Liver (tissue), 8 donors: ENCODE measurements at regions not wholly inside any gene's neighbourhood (a gene's known extent, or its start where the extent isn't known, plus 50 kb on each side); places are given as distances from the start of the nearest gene placed in this dataset.

Source experiments
- DNase-seq: peaks from one replicate; pipeline ENCODE4 v3.0.0-alpha.2; 2017; ENCODE audit warnings: low spot score
- H3K27ac ChIP-seq, 2 donors: one replicate each; pipeline ENCODE4 v1.7.0; 2013; ENCODE audit warnings: inconsistent platforms in 2 of 2, low read length in 2 of 2, control low read depth in 1 of 2, low read depth in 1 of 2, mild to moderate bottlenecking in 1 of 2
- H3K27me3 ChIP-seq, 4 donors: one replicate each; pipeline versions ENCODE4 v1.6.1 to v1.7.0; 2013; ENCODE audit warnings: low read length in 3 of 4, inconsistent platforms in 1 of 4, mild to moderate bottlenecking in 1 of 4, moderate library complexity in 1 of 4; ENCODE audit not compliant: control insufficient read depth in 4 of 4, insufficient read depth in 4 of 4
- H3K36me3 ChIP-seq, 4 donors: one replicate each; pipeline versions ENCODE4 v1.6.1 to v1.7.0; 2013; ENCODE audit warnings: low read length in 3 of 4, mild to moderate bottlenecking in 3 of 4, low read depth in 1 of 4, moderate library complexity in 1 of 4; ENCODE audit not compliant: control insufficient read depth in 4 of 4, insufficient read depth in 3 of 4
- H3K4me1 ChIP-seq, 4 donors: one replicate each; pipeline versions ENCODE4 v1.6.1 to v1.7.0; 2013; ENCODE audit warnings: low read length in 3 of 4, mild to moderate bottlenecking in 3 of 4, moderate library complexity in 1 of 4; ENCODE audit not compliant: control insufficient read depth in 4 of 4, insufficient read depth in 4 of 4
- H3K4me3 ChIP-seq, 3 donors: one replicate each; pipeline versions ENCODE4 v1.6.1 to v1.7.0; 2013; ENCODE audit warnings: low read length in 3 of 3, control low read depth in 1 of 3, low read depth in 1 of 3, mild to moderate bottlenecking in 1 of 3
- H3K9ac ChIP-seq, 2 donors: one replicate each; pipeline ENCODE4 v1.7.0; 2013; ENCODE audit warnings: low read length in 2 of 2, mild to moderate bottlenecking in 2 of 2, moderate library complexity in 2 of 2, control low read depth in 1 of 2, low read depth in 1 of 2
- H3K9me3 ChIP-seq, 4 donors: one replicate each; pipeline versions ENCODE4 v1.6.1 to v1.7.0; 2013; ENCODE audit warnings: low read length in 3 of 4; ENCODE audit not compliant: control insufficient read depth in 4 of 4
- ATF3 ChIP-seq: IDR thresholded peaks from 2 replicates; pipeline ENCODE4 v1.6.1; 2016; ENCODE audit warnings: antibody characterized with exemption
- EGR1 ChIP-seq, 2 donors: IDR thresholded peaks; 2 replicates each; pipeline ENCODE4 v1.6.1; 2016 to 2018; ENCODE audit warnings: antibody characterized with exemption in 2 of 2, low read depth in 2 of 2
- FOXA1 ChIP-seq: IDR thresholded peaks from 2 replicates; pipeline ENCODE4 v1.6.1; 2016; ENCODE audit warnings: antibody characterized with exemption
- FOXA2 ChIP-seq: IDR thresholded peaks from 2 replicates; pipeline ENCODE4 v1.6.1; 2016; ENCODE audit warnings: antibody characterized with exemption
- GABPA ChIP-seq, 2 donors: IDR thresholded peaks in 1 of 2; conservative IDR thresholded peaks in 1 of 2; 2 replicates each; pipeline ENCODE4 v1.6.1; 2016; ENCODE audit warnings: antibody characterized with exemption in 2 of 2, mild to moderate bottlenecking in 1 of 2, moderate library complexity in 1 of 2
- HNF4G ChIP-seq: IDR thresholded peaks from 2 replicates; pipeline ENCODE4 v1.6.1; 2016; ENCODE audit warnings: antibody characterized with exemption
- JUND ChIP-seq, 2 donors: IDR thresholded peaks; 2 replicates each; pipeline ENCODE4 v1.6.1; 2016; ENCODE audit warnings: antibody characterized with exemption in 2 of 2
- NR2F2 ChIP-seq: IDR thresholded peaks from 2 replicates; pipeline ENCODE4 v1.6.1; 2016; ENCODE audit warnings: antibody characterized with exemption
- RAD21 ChIP-seq, 2 donors: IDR thresholded peaks; 2 replicates each; pipeline ENCODE4 v1.6.1; 2016; ENCODE audit warnings: antibody characterized with exemption in 2 of 2, mild to moderate bottlenecking in 2 of 2
- SP1 ChIP-seq: IDR thresholded peaks from 2 replicates; pipeline ENCODE4 v1.6.1; 2018; ENCODE audit warnings: antibody characterized with exemption, mild to moderate bottlenecking
- TAF1 ChIP-seq: conservative IDR thresholded peaks from 2 replicates; pipeline ENCODE4 v1.6.1; 2016; ENCODE audit warnings: antibody characterized with exemption, mild to moderate bottlenecking
- YY1 ChIP-seq: IDR thresholded peaks from 2 replicates; pipeline ENCODE4 v1.6.1; 2016; ENCODE audit warnings: antibody characterized with exemption, mild to moderate bottlenecking
- WGBS: extraction: QIAGEN DNeasy Blood & Tissue Kit; methylation state at CpG from one replicate; pipeline ENCODE4 v1.1.7; 2013; 5-methylcytosine and 5-hydroxymethylcytosine counted together
- TF ChIP-seq, protein P1 (sequence below): IDR thresholded peaks from 2 replicates; pipeline ENCODE4 v1.6.1; 2016; ENCODE audit warnings: antibody characterized with exemption
- TF ChIP-seq, protein P2 (sequence below): fragments of 150-350 bp; IDR thresholded peaks from 2 replicates; pipeline ENCODE4 v1.5.1; 2017; ENCODE audit warnings: improper control_type of control experiment, low read depth, low read length; ENCODE audit not compliant: missing input control
- TF ChIP-seq, protein P3 (sequence below): IDR thresholded peaks from 2 replicates; pipeline ENCODE4 v1.6.1; 2016; ENCODE audit warnings: antibody characterized with exemption
- TF ChIP-seq, protein P4 (sequence below): IDR thresholded peaks from 2 replicates; pipeline ENCODE4 v1.6.1; 2016; ENCODE audit warnings: antibody characterized with exemption, mild to moderate bottlenecking
- donor health status: healthy.
- donor health status: healthy.
- donor health status: healthy.
- donor health status: healthy.
- donor health status: healthy.

DNA sequence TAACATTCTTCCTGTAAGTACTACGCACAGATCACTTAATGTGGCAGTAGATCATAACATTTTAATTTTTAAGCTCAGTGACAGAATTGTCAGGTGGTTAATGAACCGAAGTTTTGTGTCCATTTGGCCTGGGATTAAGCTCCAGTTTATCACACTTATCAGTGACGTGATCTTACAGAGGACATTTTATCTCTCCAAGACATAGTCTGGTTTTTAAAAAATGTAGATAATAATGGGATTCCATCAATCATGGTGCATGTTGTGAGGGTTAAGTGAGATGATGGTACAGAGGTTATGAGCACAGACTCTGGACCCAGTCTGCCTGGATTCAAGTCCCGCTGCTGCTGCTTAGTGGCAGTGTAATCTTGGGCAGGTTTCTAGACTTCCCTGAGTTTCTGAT lies 66.0 kb upstream of the ZFAND5 start (continued):
- TF ChIP-seq, protein P1, sequence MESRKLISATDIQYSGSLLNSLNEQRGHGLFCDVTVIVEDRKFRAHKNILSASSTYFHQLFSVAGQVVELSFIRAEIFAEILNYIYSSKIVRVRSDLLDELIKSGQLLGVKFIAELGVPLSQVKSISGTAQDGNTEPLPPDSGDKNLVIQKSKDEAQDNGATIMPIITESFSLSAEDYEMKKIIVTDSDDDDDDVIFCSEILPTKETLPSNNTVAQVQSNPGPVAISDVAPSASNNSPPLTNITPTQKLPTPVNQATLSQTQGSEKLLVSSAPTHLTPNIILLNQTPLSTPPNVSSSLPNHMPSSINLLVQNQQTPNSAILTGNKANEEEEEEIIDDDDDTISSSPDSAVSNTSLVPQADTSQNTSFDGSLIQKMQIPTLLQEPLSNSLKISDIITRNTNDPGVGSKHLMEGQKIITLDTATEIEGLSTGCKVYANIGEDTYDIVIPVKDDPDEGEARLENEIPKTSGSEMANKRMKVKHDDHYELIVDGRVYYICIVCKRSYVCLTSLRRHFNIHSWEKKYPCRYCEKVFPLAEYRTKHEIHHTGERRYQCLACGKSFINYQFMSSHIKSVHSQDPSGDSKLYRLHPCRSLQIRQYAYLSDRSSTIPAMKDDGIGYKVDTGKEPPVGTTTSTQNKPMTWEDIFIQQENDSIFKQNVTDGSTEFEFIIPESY = no peak
- TF ChIP-seq EGR1 (IDR thresholded peaks at IDR 0.05; ENCODE audit: low read depth in 2 of 2) = no peak
- TF ChIP-seq, protein P2, sequence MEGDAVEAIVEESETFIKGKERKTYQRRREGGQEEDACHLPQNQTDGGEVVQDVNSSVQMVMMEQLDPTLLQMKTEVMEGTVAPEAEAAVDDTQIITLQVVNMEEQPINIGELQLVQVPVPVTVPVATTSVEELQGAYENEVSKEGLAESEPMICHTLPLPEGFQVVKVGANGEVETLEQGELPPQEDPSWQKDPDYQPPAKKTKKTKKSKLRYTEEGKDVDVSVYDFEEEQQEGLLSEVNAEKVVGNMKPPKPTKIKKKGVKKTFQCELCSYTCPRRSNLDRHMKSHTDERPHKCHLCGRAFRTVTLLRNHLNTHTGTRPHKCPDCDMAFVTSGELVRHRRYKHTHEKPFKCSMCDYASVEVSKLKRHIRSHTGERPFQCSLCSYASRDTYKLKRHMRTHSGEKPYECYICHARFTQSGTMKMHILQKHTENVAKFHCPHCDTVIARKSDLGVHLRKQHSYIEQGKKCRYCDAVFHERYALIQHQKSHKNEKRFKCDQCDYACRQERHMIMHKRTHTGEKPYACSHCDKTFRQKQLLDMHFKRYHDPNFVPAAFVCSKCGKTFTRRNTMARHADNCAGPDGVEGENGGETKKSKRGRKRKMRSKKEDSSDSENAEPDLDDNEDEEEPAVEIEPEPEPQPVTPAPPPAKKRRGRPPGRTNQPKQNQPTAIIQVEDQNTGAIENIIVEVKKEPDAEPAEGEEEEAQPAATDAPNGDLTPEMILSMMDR = no peak
- TF ChIP-seq YY1 = no peak
- TF ChIP-seq FOXA1 = no peak

GRCh38 chr9:72428329-72428728 lies 63.3 kb upstream of the ZFAND5 start:
- Histone ChIP-seq H3K9ac (no peak overlapping the region), H3K4me3 (no peak overlapping the region), H3K4me1 (peaks cover 0 to 2% (median 0%) of the 10 kb centered on the region in 4 donors), H3K27ac (no peak overlapping the region), H3K27me3 (no peaks in the 10 kb centered on the region), H3K9me3 (no peaks in the 10 kb centered on the region), H3K36me3 (no peaks in the 10 kb centered on the region)
- TF ChIP-seq ATF3 = no peak
- DNase-seq = no peak
- WGBS = 62% methylated on average over 1 of the region's 1 CpG

- Histone ChIP-seq H3K9ac (no peak overlapping the region), H3K27ac (no peak overlapping the region), H3K36me3 (no peaks in the 10 kb centered on the region), H3K4me1 (peaks cover 0 to 2% (median 0%) of the 10 kb centered on the region in 4 donors), H3K9me3 (no peaks in the 10 kb centered on the region), H3K4me3 (no peak overlapping the region), H3K27me3 (no peaks in the 10 kb centered on the region)
- no peak for DNase-seq
- TF ChIP-seq YY1 = no peak
- WGBS = 93% methylated on average over 1 of the region's 1 CpG
Observed at GRCh38 chr9:72427801-72428200, 62.8 kb upstream of the ZFAND5 start.

DNA sequence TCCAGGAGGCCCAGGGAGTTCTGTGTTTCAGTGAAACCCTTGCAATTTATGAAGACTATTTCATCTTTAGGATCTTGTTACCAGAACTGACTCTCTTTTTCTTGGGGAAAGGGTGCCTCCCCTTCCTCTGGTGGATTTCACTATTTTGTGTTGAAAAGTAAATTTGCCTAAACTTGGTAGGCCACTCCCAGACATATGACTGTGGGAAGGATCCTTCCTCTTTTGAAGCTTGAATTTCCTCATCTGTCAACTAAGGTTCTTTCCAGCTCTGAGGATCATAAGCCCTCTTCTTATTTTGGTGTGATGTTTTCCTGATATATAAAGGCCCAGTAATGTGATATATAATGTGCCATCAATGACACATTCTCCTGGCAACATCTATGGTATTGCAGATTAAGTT lies 59.1 kb upstream of the ZFAND5 start:
- no peak overlapping the region for H3K9ac ChIP-seq
- no peaks in the 10 kb centered on the region for H3K9me3 ChIP-seq
- DNase-seq = no peak
- no peaks in the 10 kb centered on the region for H3K36me3 ChIP-seq
- H3K4me3 ChIP-seq = no peak overlapping the region
- no peaks in the 10 kb centered on the region for H3K27me3 ChIP-seq
- TF ChIP-seq, protein P3, sequence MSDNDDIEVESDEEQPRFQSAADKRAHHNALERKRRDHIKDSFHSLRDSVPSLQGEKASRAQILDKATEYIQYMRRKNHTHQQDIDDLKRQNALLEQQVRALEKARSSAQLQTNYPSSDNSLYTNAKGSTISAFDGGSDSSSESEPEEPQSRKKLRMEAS = no peak
- TF ChIP-seq TAF1 = no peak
- no peak for TF ChIP-seq JUND (IDR thresholded peaks at IDR 0.05)
- no peak for TF ChIP-seq NR2F2
- TF ChIP-seq RAD21 (IDR thresholded peaks at IDR 0.05) = no peak
- TF ChIP-seq, protein P2 = no peak
- no peak for TF ChIP-seq SP1
- no peak for TF ChIP-seq GABPA (IDR thresholded peaks at IDR 0.05 in 1 of 2, conservative IDR thresholded peaks at IDR 0.05 in 1 of 2)
- TF ChIP-seq, protein P4, sequence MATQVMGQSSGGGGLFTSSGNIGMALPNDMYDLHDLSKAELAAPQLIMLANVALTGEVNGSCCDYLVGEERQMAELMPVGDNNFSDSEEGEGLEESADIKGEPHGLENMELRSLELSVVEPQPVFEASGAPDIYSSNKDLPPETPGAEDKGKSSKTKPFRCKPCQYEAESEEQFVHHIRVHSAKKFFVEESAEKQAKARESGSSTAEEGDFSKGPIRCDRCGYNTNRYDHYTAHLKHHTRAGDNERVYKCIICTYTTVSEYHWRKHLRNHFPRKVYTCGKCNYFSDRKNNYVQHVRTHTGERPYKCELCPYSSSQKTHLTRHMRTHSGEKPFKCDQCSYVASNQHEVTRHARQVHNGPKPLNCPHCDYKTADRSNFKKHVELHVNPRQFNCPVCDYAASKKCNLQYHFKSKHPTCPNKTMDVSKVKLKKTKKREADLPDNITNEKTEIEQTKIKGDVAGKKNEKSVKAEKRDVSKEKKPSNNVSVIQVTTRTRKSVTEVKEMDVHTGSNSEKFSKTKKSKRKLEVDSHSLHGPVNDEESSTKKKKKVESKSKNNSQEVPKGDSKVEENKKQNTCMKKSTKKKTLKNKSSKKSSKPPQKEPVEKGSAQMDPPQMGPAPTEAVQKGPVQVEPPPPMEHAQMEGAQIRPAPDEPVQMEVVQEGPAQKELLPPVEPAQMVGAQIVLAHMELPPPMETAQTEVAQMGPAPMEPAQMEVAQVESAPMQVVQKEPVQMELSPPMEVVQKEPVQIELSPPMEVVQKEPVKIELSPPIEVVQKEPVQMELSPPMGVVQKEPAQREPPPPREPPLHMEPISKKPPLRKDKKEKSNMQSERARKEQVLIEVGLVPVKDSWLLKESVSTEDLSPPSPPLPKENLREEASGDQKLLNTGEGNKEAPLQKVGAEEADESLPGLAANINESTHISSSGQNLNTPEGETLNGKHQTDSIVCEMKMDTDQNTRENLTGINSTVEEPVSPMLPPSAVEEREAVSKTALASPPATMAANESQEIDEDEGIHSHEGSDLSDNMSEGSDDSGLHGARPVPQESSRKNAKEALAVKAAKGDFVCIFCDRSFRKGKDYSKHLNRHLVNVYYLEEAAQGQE = no peak
- TF ChIP-seq FOXA2 = no peak
- no peak for TF ChIP-seq EGR1 (IDR thresholded peaks at IDR 0.05; ENCODE audit: low read depth in 2 of 2)
- TF ChIP-seq ATF3 = no peak
- no peak for TF ChIP-seq HNF4G
- peaks cover 0 to 2% (median 0%) of the 10 kb centered on the region in 4 donors for H3K4me1 ChIP-seq
- no peak overlapping the region for H3K27ac ChIP-seq
